HG03280 (cell line): ENCODE measurements at regions not wholly inside any gene's neighbourhood (a gene's known extent, or its start where the extent isn't known, plus 50 kb on each side); places are given as distances from the start of the nearest gene placed in this dataset.
A peak's percentile ranks its signal among the peaks of the same experiment; 100 is the strongest.

Source experiments
- ATAC-seq: cut with Tn5 transposase; IDR thresholded peaks from one replicate; pipeline ENCODE4 v1.9.1; 2021; ENCODE audit warnings: mild to moderate bottlenecking, moderate library complexity; ENCODE audit not compliant: unreplicated experiment

DNA sequence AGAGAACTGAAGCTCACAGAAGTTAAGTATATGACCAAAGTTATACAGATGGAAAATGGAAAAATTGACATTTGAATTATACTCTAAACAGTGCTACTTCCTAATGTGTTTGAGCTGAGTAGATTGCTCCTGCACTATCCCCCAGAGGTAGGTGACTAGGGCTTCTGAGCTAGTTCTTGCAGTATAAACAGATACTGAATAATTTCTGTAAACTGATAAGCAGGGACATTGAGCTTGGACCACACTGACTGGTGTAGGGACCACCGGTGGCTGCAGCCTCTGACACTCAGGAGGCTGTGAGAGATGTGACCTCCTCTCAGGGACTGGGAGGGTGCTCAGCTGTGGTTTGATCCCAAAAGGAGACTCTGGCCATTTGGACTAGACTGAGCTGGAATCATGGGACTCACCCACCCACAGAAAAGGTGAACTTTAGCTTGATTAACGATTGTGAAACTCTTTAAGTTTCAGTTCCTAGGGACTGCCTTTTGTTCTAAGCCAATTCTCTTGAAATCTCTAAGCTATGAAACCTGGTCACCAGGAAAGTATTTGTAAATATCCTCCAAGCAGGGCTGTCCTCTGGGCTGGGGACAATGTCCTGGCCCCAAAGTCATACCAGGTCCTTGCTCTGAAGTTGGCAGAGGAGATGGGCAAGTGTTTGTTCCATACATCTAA lies 291.5 kb downstream of the SEC61B start:
- peak; percentile 51 for ATAC-seq

DNA sequence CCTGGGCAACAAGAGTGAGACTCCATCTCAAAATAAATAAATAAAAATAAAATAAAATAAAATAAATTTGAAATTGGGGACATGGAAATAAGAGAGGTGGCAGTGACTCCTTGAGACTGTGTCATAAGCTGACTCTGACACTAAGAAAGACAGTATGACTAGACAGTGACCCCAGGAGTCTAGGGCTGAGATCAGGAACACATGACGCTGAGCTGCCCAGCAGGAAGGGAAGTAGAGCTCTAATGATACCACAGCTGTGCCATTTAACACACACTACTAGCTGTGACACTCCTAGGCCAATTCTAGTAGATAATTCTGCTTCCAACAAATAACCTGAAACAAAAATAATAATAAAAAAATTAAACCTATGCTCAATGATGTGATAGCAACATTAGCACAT lies 293.0 kb downstream of the SEC61B start:
- ATAC-seq, result no peak

DNA sequence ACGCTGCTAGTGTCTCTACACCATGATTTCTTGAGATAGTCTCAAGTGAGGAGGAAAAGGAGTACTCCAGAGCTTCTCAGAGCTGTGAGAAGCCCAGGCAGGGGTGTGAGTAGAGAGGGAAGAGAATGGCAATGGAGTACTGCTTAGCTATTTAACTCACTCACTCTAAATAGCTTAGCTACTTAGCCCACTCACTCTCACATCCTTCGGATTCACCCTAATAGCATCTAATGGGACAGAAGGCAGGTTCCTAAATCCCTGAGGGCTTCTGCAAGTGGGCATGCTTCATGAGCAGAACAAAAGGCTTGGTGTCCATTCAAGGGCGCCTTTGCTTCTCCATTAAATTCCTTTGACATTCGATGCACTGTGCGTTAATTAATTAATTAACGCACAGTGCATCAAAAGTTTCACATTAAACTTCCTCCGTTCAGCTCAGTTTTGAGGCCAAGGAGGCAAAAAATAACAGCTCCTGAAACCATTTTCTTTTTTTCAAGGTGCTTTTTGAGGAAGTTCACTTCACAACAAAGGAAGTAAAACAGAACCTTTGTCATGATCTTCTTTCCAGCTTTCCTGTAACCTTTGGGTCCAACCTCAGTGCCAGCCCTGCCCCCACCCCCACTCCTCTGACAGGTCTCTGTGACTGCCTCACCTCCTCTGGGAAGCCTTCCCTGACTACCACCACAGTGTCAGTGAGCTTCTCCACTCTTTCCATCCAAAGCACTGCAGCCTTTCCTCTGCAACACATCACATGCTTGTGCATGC lies 294.0 kb downstream of the SEC61B start:
- no peak for ATAC-seq

DNA sequence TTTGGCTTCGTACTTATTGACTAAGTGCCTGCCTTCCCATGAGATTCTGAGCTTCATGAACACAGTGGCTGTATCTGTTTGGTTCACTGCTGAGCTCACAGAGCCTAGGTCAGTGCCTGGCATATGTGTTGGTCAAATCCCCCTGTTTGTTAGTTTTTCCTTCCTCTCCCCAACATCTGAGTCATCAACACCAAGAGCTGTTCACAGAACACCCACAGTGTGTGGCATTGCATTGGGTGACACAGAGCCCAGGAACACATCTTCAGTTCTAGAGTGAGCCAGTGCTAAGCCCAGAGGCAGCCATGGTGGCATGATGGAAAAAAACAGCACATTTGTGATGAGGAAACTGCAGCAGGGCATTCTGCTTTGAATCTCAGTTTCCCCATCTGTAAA lies 294.6 kb downstream of the SEC61B start:
- no peak for ATAC-seq

DNA sequence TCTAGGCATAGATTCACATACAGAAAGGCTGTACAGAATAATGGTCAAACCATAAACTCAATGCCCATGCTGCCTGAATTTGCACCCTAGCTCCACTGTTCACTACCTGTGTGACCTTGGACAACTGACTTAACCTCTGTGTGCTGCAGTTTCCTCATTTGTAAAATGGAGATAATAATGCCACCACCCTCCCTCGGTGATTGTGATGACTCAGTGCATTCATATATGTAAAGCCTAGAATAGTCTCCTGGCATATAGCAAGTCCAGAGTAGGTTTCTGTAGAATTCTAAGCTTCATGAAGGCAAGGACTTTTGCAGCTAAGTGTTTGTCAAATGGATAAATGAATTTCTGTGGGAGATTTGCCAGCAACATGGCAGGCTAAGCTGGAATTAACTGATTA lies 297.8 kb upstream of the NR4A3 start:
- ATAC-seq, result no peak

DNA sequence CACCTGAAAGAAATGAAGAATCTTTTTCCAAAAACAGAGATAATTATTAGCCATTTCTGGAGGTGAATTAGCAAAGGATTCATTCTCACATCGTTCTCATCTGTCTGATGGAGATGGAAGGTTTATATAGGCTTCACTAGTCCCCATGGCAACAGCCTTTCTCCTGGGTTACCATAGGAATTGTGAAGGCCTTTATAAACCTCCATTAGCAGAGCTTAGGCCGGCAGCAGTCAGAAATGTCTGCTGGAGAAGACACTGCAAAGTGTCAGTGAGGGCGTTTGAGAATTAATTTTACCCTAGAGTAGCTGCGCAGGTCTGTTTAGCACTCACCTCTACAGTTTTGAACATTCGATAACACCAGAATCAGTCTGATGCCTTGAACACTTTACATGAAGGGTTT lies 290.4 kb upstream of the NR4A3 start:
- ATAC-seq, result no peak

DNA sequence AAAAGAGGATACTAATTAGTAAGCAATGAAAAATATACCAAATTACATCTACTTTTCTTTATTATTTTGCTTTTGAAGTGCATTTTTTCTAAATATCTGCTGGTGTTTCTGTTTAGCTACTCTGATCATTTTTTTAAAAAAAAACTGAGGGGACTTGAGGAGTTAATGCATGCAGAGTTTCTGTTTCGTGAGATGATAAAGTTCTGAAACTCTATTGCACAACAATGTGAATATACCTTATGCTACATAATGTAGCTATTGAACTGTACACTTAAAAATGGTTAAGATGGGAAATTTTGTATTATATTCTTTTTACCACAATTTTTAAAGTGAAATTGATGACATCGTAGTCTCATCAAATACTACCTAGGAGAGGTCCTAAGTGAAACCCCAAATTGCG lies 288.3 kb upstream of the NR4A3 start:
- no peak for ATAC-seq

DNA sequence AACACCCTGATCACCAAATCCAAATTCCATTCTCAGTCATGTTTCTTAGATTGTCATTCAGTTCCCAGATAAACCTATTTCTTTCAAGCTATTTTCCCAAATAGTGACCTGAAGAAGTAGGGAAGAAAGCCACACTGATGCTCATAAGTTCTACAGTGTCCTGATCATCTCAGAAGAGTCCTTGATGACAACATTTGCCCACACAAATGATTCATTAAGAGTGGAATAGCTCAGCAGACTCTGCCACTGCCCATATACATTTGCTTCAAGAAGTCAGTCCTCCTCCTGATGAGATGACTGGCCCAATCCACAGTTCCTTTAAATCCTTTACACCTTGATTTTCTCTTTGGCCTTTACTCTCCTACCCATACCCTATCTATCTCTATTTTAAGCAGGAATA lies 283.7 kb upstream of the NR4A3 start:
- ATAC-seq, result no peak

DNA sequence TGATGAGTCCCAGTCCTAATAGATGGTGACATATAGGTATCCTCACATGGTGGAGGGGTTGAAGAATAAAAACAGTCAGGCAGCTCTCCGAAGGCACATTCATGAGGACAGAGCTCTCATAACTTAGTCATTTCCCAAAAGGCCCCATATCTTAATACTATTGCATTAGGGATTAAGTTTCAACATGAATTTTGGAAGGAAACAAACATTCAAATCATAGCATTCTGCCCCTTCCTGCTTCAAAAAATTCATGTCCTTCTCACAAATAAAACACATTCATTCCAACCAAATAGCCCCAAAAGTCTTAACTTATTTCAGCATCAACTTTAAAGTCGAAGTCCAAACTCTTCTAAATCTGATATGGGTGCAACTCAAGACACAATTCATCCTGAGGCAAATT lies 277.2 kb upstream of the NR4A3 start:
- no peak for ATAC-seq

DNA sequence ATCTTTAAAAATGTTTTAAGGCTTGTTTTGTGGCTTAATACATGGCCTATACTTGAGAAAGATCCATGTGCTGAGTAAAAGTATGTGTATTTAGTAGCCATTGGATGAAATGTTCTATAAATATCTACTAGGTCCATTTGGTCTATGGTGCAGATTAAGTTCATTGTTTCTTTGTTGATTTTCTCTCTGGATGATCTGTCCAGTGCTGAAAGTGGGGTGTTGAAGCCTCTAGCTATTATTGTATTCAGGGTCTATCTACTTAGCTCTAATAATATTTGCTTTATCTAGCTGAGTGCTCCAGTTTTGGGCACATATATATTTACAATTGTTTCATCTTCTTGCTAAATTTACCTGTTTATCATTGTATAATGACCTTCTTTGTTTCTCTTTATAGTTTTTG lies 272.2 kb upstream of the NR4A3 start:
- ATAC-seq, result no peak

DNA sequence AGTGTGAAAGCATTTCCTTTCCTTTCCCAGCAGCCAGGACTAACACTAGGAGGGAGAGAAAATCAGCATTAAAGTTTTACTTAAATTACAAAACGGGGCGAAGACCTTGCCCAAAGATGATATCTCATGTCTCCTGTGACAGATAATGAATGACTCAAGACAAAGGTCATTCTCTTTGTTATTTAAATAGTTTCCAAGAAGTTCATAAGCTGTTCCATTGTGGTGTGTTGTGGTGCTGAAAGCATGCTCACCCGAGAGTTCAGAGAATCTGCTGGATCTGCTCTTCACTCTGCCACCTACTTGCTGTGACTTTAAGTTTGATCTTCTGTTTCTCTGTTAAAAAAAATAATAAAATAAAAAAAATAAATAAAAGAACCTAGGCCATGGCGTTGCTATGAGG lies 265.9 kb upstream of the NR4A3 start:
- ATAC-seq, result no peak

DNA sequence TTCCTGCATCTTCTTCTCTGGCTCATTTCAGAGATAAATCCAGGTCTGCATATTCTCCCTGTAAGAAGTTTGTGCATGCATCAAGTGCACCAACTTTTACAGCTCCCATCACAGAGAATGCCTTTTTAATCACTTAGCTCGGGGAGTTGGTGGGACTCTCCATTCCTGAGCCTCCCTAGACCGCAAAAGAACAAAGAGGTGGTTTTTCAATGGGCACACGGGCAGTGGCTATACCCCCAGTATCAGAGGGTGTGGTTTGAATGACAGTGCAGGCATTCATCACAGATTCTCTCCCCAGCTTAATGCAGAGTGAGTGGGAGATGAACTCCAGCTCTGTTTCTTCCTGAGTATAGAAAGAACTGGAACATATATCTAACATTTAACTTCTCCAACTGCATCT lies 264.7 kb upstream of the NR4A3 start:
- no peak for ATAC-seq

DNA sequence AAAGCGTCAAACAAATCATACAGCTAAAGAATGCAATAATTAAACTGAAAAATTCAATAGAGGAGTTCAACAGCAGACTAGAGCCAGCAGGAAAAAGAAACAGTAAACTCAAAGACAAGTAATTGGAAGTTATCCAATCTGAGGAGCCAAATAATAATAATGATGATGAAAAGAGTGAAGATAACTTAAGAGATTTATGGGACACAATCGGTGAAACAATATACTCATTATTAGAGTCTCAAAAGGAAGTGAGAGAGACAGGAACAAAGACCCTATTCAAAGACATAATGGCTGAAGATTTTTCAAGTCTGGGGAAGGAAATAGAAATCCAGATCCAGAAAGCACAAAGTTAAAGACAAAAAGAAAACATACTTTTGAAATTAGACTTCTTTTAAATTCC lies 263.9 kb upstream of the NR4A3 start:
- ATAC-seq, result no peak

DNA sequence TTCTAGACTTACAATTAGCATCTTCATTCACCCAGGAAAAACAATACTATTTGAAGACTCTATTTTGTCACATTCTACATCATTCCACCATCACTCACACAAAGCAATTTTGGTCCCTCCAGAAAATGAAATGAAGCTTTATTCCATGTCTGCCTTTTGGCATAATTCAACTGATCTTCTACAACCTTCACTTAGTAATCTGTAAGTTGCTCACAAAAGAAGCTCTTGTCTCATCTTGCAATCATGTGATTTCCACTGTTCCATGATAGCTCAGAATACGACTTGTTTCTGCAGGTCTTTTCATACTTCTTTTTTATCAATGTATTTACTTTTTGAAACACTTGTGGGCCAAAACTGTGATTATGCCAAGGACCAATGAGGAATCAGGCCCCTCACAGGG lies 261.9 kb upstream of the NR4A3 start:
- ATAC-seq, result no peak

DNA sequence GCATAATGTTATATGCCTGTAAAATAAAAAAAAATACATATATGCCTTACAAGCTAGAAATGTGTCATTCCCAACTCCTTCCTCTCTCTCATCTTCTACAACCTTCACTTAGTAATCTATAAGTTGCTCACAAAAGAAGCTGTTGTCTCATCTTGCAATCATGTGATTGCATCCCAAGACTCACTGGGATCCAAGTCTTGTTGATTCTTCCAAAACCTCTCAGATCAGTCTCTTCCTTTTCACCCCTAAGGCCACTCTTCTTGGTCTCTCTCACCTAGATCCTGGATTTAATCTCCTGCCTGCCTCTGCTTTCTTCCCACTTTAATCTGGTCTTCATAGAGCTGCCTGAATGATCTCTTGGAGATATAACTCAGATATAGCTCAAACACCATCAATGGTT lies 261.1 kb upstream of the NR4A3 start:
- no peak for ATAC-seq

DNA sequence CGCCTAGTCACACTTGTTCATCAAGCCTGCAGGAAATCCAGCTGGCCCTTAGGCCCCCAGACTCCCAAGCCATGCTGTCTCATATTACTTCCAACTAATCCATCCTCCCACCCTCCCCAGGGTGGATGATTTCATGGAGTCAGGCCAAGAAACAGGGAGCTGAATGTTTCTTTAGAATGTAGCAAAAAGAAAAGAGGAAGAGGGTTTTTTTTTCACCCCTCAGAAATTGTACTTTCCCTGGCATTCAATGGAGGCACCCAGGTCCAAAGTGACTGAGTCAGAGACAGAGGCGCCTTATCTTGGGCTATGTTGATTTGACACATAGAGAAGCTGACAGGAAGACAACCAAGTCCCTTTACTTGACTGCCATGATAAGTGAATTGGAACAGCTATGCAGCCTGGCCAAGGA lies 260.2 kb upstream of the NR4A3 start:
- no peak for ATAC-seq

DNA sequence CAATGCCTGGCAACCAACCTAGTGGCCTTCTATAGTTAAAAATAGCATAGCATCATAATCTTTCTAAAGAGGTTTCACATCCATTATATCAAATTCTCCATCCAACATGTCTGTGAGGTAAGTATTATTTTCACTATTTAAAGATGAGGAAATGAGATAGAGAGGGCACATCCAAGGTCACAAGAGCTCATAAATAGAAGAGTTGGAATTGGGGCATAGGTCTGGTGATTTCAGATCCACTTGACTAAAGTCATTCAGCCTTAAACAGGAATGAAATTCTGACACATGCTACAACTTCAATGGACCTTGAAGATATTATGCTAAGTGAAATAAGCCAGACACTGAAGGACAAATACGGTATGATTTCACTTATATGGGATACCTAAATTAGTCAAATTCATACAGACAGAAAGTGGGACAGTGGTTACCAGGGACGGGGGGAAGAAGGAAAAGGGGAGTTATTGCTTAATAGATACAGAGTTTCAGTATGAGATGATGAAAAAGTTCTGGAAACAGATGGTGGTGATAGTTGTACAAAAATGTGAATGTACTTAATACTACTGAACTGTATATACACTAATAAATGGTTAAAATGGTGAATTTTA lies 259.6 kb upstream of the NR4A3 start:
- ATAC-seq, result no peak

DNA sequence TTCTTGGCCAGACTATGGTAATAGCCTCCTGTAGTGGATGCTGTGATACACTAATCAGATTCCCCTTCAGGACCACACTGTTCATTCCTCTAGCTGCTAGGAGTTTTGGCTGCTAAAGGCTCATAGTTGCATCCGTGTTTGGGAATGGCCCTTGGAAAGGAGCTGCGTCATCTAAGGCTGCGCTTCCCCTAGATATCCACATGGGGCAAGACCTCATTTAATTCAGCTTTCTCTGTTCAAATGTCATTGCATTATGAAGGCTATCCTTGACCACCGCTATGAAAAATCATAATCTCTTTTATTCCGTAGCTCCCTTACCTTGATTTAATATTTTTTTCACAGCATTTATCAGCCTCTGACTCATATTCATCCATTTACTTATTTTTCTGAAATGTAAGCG lies 258.3 kb upstream of the NR4A3 start:
- no peak for ATAC-seq

DNA sequence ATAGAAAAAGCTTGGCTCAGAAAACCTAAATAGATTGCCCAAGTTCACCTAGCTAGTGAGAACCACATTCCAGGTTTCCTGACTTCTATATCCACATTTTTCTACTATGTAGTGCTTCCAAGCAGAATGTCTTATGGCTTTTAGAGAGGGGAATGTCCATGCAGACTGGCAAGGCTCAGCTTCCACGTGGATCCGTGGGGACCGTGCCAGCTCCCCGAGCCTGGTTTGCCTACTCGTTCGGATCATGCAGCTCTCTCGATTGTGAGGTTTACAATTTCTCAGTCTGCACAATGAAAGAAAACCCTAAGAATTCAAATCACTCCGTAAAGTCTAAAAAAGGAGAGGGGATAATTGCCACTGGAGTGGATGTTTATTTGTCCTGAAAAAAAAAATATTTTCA lies 256.5 kb upstream of the NR4A3 start:
- ATAC-seq, result no peak

DNA sequence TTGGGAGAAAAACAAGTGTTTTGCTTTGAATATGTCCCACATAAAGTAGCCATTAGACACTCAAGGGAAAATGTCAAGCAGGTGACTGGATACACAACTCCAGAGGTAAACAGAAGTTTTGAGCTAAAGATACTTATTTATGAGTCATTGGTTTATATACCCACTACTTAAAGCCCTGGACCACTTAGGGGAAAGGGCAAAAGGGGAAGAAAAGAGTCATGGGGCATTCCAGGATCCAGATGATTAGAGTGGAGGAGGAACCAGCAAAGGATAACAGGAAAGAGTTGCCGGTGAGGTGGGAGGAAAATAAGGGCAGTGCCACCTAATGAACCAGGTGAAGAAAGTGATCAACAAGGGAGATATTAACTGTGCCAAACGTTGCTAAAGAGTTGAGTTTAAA lies 254.2 kb upstream of the NR4A3 start:
- no peak for ATAC-seq

DNA sequence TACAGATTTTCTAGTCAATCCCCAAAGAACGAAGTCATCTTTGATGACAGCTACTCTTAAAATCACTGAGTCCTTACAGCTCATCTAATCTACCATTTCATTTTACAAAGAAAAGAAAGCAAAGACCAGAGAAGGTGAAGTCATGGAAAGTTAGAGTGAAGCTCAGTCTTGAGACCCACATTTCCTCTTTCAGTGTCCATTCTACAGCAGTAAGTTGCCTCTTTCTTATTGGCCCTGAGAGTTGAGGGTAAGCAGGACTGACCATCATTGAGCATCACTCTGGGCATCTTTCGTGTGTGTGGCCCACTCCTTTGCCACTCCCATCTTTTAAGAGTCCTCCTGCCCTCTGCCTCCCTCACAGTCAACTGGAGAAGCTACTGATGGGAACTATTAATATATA lies 251.8 kb upstream of the NR4A3 start:
- ATAC-seq, result no peak

DNA sequence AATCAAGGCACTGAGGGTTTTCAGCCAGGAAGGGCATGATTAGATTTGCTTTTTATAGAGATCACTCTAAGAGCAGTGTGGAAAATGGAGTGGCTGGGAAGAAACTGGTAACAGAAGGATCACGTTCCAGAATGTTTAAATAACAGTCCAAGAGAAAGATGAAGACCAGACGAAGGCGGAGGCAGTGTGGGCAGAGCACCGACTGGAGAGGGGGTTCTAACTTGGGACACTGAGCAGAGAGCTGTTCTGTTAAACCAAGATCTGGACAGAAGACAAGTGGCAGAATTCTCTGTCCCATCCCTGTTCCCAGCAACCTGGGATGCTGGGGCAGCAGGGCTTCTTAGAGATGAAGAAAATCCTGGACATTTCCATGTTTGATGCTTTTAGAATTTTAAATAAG lies 249.1 kb upstream of the NR4A3 start:
- no peak for ATAC-seq
